Suprapubic skin (tissue), 3 donors: ENCODE measurements at regions not wholly inside any gene's neighbourhood (a gene's known extent, or its start where the extent isn't known, plus 50 kb on each side); places are given as distances from the start of the nearest gene placed in this dataset.

Experiments used
- CTCF ChIP-seq, 2 donors: fragments of 200-600 bp in 1 of 2; fragments of 450-650 bp in 1 of 2; sonication (generic) in 1 of 2; IDR thresholded peaks; one replicate each; pipeline ENCODE4 v1.5.1; 2016 to 2019; ENCODE audit warnings: antibody characterized with exemption in 2 of 2, mild to moderate bottlenecking in 1 of 2, moderate library complexity in 1 of 2
- EP300 ChIP-seq: sonication (generic); formaldehyde crosslinking; IDR thresholded peaks from one replicate; pipeline ENCODE4 v1.6.1; 2017; ENCODE audit warnings: antibody characterized with exemption
- POLR2A ChIP-seq, 2 donors: fragments of 450-650 bp; IDR thresholded peaks; one replicate each; pipeline ENCODE4 v1.6.1; 2017; ENCODE audit warnings: antibody characterized with exemption in 2 of 2, mild to moderate bottlenecking in 2 of 2, moderate library complexity in 2 of 2

GRCh38 chr3:72088486-72089025, 303.6 kb upstream of the PROK2 start:
- TF ChIP-seq CTCF (IDR thresholded peaks at IDR 0.05) (no peak), POLR2A (IDR thresholded peaks at IDR 0.05) (no peak), EP300 (no peak)
